DMS 273 treated with DMSO at 0.1 percent for 48 hours (cell line): ENCODE measurements at regions not wholly inside any gene's neighbourhood (a gene's known extent, or its start where the extent isn't known, plus 50 kb on each side); places are given as distances from the start of the nearest gene placed in this dataset.
"Not testable (repeated sequence)": the region's sequence is repeated elsewhere in the genome, so short reads cannot be mapped to it uniquely, and the experiment has no call there.

ENCODE experiments used
- DNase-seq: peaks from one replicate; lab custom pipeline; 2025; lab: John Stamatoyannopoulos, UW

- no peak for DNase-seq
These were observed 479.1 kb upstream of the RBFOX1 start for GRCh38 chr16:6853565-6853964.

DNA sequence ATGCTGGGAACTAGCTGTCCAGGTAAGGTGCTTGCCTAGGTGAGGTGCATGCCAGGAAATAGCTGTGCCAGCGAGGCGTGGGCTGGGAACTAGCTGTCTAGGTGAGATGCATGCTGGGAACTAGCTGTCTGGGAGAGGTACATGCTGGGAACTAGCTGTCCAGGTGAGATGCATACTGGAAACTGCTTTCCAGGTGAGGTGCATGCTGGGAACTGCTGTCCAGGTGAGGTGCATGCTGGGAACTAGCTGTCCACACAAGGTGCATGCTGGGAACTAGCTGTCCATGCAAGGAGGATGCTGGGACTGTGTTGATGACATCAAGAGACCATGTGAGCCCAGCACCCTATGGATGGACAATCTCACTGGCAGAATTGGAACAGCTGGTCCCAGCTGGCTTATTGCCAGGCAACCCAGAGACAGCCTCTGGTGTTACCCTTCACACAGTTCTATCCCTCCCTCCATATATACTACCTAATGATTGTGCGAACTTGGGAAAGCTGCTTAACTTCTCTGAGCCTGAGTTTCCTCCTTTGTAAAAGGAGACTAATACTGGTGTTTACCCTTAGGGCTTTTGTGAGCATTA, 479.9 kb upstream of the RBFOX1 start:
- DNase-seq = no peak

DNA sequence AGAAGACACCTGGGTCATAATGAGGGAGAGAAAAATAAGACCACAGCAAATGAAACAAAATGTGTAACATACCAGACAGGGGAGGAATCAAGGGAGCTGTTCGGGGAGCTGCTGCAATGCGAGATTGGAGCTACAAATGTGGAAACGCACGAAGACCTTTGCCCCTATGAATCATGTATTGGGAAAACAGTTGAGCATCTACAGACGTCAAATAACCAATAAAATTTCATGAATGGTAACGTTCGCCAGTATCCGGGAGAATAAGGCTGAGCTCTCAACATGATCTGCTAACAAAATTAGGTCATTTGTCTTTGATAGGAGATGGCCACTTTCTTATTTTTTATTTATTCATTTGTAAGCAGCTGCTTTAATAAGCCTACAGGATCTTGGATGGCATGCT, 486.2 kb upstream of the RBFOX1 start:
- DNase-seq = no peak

DNA sequence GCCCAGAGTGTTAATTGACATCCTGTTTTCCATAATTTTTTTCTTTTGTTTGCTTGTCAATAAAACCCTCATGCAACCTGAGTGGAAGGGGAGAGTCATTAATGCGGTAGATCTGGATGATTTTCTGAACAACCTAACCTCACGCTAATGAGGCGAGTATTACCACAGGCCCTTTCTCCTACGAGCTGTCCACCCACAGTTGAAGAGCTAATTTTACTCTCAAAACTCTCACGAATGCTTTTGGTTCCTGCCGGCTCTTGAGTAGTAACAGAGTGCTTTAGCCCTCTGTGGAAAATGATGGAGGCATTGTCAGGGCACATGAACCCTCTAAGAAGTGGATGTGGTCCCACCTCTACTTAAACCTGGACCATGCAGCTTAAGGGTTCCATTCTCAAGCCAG, 491.3 kb upstream of the RBFOX1 start:
- no peak for DNase-seq

GRCh38 chr16:6837722-6838121, 494.9 kb upstream of the RBFOX1 start:
- DNase-seq = no peak

DNA sequence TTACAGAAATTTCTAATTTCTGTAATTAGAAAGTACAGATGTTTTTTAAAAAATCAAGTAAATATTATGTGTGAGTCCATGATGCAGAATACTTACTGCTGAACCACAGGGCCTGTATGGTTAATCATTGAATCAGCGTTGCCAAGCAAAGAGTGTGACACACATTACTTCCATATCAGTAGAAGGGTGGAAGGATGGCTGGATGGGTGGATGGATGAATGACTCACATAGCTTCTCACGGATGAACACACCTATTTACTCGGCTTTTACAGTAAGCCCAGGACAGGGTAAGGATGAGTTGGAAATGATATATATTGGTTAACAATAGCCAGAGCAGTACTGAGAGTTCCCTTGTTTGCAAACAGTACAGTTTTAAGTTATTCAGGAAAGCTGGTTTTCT, 495.9 kb upstream of the RBFOX1 start:
- DNase-seq = no peak

GRCh38 chr16:6835941-6836340, 496.7 kb upstream of the RBFOX1 start:
- no peak for DNase-seq

GRCh38 chr16:6835516-6835915, 497.1 kb upstream of the RBFOX1 start:
- DNase-seq = no peak

DNA sequence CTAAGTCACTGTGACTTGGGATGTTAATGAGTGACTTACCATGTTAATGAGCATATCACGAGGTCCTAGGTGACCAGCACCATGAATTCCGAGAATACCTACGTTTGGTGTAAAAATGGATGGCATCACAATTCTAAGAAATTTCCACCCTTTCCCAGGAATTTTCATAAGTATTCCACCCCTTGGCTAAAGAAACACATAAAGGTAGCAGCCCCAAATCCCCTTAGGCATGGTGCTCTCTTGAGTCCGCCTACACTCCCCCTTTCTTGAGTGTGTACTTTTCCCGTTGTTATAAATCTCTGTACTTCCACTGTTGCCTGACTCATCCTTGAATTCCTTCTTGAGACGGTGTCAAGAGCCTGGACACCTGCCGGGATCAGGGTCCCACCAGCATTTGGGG, 504.0 kb upstream of the RBFOX1 start:
- DNase-seq = no peak

DNA sequence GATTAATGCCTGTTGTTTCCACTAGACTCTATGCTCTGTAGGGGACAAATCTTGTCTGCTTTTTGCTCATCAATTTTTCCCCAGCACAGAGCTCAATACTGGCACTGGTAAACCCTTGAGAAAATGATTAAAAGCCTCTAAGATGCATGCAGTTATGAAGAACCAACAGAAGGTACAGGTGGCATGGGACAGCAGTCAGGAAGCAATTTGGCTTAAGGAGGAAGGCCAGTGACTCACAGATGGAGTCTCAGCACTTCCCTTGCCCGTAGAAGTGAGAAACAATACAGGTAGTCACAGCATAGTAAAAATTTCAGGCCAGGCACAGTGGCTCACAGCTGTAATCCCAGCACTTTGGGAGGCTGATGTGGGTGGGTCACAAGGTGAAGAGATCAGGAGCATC, 504.7 kb upstream of the RBFOX1 start:
- no peak for DNase-seq

- no peak for DNase-seq
These were observed 505.4 kb upstream of the RBFOX1 start for GRCh38 chr16:6827267-6827666.

DNA sequence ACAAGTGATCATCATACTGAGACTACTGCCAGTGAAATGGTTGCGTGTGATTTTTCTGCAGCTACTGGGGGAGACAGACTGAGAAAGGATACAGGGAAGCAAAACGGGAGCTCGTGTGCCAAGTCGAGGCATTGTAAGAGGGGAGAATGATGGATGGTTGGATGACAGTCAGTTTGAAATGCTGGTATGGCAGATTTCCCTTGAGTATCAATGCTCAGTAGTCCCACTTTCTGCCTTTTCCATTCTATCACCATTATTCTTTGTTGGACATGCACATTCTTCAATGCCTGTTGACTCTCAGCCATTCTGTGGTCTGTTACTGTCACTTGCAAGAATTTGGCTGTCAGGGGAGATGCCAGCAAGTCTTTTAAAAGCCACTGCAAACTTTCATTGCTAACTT, 510.6 kb upstream of the RBFOX1 start:
- DNase-seq = no peak

DNA sequence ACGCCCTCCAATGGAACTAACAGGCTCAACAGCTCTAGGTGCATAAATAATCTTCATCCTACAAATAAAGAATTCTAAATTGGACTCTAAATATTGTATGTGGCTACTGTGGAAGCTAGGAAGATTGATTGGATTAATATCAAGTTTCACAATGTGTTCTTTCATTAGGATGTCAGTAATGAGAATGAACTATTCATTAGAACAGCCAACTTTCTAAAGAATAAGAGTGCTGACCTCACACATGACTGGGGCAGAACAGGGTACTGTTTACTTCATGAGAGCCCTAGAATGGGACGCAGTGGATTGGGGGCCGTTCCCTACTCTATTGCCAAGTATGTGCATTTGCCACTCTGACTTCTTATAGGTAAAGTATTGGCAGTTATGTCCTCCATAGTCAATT, 528.2 kb upstream of the RBFOX1 start:
- DNase-seq = no peak

DNA sequence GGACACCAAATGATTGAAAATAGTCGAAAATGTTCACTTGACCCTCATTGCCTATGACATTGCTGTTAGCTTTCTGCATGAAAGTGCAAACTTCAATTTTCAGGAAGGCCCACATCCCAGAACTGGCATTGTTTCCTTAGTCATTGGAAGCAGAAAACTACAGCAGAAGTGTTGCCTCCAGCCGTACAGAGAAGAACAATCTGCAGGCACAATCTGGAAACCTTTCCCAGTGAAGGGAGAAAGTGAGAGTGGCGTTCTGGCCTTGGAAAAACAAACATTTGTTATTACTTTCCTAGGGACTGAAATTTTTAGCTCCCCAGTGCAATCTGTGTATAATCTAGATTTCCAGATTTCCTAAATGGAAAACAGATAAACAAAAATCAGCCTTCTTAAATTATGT, 529.5 kb upstream of the RBFOX1 start:
- no peak for DNase-seq

GRCh38 chr16:6797223-6797622, 535.4 kb upstream of the RBFOX1 start:
- DNase-seq = no peak

GRCh38 chr16:6777624-6778023, 555.0 kb upstream of the RBFOX1 start:
- no peak for DNase-seq

DNA sequence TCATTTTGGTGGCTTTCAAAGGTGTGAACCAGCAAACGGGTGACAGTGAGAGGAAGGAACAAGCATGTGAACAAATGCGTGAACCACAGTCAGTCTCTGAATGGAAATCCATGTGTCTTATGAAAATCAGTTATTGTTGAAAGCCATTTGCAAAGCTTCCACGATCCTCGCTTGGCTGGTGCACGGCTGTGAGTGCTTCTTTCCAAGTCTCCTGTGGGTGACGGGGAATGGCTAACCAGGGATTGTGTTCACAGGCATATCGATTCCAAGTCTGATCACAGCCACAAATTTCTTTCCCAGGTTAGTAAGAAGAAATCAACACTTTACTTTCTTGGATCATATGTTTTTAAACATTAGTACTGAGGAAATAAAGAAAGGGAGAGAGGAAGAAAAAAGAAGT, 556.9 kb upstream of the RBFOX1 start:
- DNase-seq = no peak

DNA sequence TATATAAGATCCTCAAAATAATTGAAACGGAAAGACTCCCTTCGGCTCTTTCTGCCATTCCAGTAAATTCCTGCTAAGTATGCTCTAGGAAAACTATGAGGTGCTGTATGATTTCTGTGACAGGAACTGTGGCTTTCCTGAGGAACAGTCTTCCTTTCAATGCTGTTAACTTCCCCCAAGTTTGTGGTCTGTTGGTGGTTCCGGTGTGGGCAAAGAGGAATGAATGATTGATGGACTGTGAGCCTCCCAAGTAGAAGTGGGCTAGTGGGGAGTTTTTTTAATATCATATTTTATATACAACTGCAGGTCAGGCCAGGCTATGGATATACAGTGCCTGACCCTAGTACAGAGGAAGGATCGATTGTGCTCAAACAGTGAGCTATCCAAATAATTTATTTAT, 560.7 kb upstream of the RBFOX1 start:
- no peak for DNase-seq

- DNase-seq = no peak
These were observed 579.1 kb upstream of the RBFOX1 start for GRCh38 chr16:6753553-6753952.

GRCh38 chr16:6751191-6751590, 581.5 kb upstream of the RBFOX1 start:
- no peak for DNase-seq

- DNase-seq = no peak
These were observed 582.9 kb upstream of the RBFOX1 start for GRCh38 chr16:6749698-6750097.

DNA sequence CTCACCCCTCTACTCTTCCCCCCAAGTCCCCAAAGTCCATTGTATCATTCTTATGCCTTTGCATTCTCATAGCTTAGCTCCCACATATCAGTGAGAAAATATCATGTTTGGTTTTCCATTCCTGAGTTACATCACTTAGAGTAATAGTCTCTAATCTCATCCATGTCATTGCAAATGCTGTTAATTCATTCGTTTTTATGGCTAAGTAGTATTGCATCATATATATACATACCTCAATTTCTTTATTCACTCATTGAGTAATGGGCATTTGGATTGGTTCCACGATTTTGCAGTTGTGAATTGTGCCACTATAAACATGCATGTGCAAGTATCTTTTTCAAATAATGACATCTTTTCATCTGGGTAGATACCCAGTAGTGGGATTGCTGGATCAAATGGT, 596.3 kb upstream of the RBFOX1 start:
- DNase-seq = not testable (repeated sequence)

GRCh38 chr16:6735631-6736030, 597.0 kb upstream of the RBFOX1 start:
- no peak for DNase-seq

DNA sequence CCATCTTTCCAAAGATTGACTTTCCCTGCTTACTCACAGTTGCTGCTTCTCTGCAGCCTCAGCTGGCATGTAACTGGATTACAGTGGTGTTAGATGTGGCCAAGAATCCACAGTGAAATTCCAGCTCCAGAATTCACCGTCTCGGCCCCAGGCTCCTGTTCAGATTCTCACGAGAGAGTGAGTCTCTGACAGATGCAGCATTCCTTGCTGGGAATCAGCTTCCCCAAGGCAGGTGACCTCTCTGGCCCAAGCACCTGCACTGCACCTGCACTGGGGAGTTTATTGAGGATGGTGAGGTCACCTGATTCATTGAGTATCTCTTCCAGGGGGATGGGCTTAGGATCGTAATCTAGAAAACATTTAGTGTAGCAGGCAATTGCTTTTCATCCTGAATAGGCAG, 600.5 kb upstream of the RBFOX1 start:
- no peak for DNase-seq

GRCh38 chr16:6728381-6728780, 604.3 kb upstream of the RBFOX1 start:
- no peak for DNase-seq
